Limb (tissue), 2 donors: ENCODE measurements at regions not wholly inside any gene's neighbourhood (a gene's known extent, or its start where the extent isn't known, plus 50 kb on each side); places are given as distances from the start of the nearest gene placed in this dataset.
A peak's percentile ranks its signal among the peaks of the same experiment; 100 is the strongest.
"Not testable (repeated sequence)": the region's sequence is repeated elsewhere in the genome, so short reads cannot be mapped to it uniquely, and the experiment has no call there.

ENCODE experiments used
- DNase-seq, 2 donors: peaks; one replicate each; pipeline ENCODE4 v3.0.0-alpha.2; 2016; ENCODE audit errors: extremely low spot score in 2 of 2

- DNase-seq = not testable (repeated sequence)
These were observed 69.8 kb downstream of the PMAIP1 start for GRCh38 chr18:59969477-59970028.

- DNase-seq = no peak
These were observed 68.8 kb downstream of the PMAIP1 start for GRCh38 chr18:59968583-59968982.

GRCh38 chr18:59967878-59968277 lies 68.1 kb downstream of the PMAIP1 start:
- no peak for DNase-seq

GRCh38 chr18:59966913-59967312 lies 67.1 kb downstream of the PMAIP1 start:
- DNase-seq = no peak

GRCh38 chr18:59963229-59963628 lies 63.4 kb downstream of the PMAIP1 start:
- no peak for DNase-seq

GRCh38 chr18:59961070-59961469 lies 61.3 kb downstream of the PMAIP1 start:
- no peak for DNase-seq

GRCh38 chr18:59960272-59960671 lies 60.5 kb downstream of the PMAIP1 start:
- no peak for DNase-seq

- DNase-seq = no peak
These were observed 59.8 kb downstream of the PMAIP1 start for GRCh38 chr18:59959606-59960005.

GRCh38 chr18:59959073-59959472 lies 59.3 kb downstream of the PMAIP1 start:
- DNase-seq = no peak

- DNase-seq = peak; percentile 70 to 80
These were observed 58.2 kb downstream of the PMAIP1 start for GRCh38 chr18:59957957-59958356.

GRCh38 chr18:59954755-59955156 lies 55.0 kb downstream of the PMAIP1 start:
- no peak for DNase-seq

- DNase-seq = no peak
These were observed 54.4 kb downstream of the PMAIP1 start for GRCh38 chr18:59954241-59954640.
